Central memory CD4-positive, alpha-beta T cell (primary cell): ENCODE measurements at regions not wholly inside any gene's neighbourhood (a gene's known extent, or its start where the extent isn't known, plus 50 kb on each side); places are given as distances from the start of the nearest gene placed in this dataset.
"Not testable (repeated sequence)": the region's sequence is repeated elsewhere in the genome, so short reads cannot be mapped to it uniquely, and the experiment has no call there.

Experiments used
- DNase-seq: peaks from one replicate; pipeline ENCODE4 v3.0.0; 2022

- DNase-seq = no peak
Measured at GRCh38 chr5:120093178-120093577, 370.9 kb upstream of the PRR16 start.

- no peak for DNase-seq
Measured at GRCh38 chr5:120096413-120096812, 367.7 kb upstream of the PRR16 start.

- DNase-seq = no peak
Measured at GRCh38 chr5:120098426-120098825, 365.7 kb upstream of the PRR16 start.

- no peak for DNase-seq
Measured at GRCh38 chr5:120098902-120099535, 365.1 kb upstream of the PRR16 start.

GRCh38 chr5:120101771-120102170, 362.3 kb upstream of the PRR16 start:
- DNase-seq = no peak

GRCh38 chr5:120103495-120103894, 360.6 kb upstream of the PRR16 start:
- no peak for DNase-seq

- DNase-seq = no peak
Measured at GRCh38 chr5:120106912-120107525, 357.1 kb upstream of the PRR16 start.

GRCh38 chr5:120108586-120109248, 355.4 kb upstream of the PRR16 start:
- no peak for DNase-seq

- DNase-seq = no peak
Measured at GRCh38 chr5:120122703-120123102, 341.4 kb upstream of the PRR16 start.

- DNase-seq = no peak
Measured at GRCh38 chr5:120124031-120124430, 340.1 kb upstream of the PRR16 start.

GRCh38 chr5:120124961-120125360, 339.1 kb upstream of the PRR16 start:
- DNase-seq = no peak

- DNase-seq = not testable (repeated sequence)
Measured at GRCh38 chr5:120132347-120132746, 331.8 kb upstream of the PRR16 start.

- no peak for DNase-seq
Measured at GRCh38 chr5:120134944-120135343, 329.2 kb upstream of the PRR16 start.

- no peak for DNase-seq
Measured at GRCh38 chr5:120137582-120137981, 326.5 kb upstream of the PRR16 start.

GRCh38 chr5:120139039-120139438, 325.1 kb upstream of the PRR16 start:
- DNase-seq = no peak

GRCh38 chr5:120140501-120140900, 323.6 kb upstream of the PRR16 start:
- no peak for DNase-seq

GRCh38 chr5:120141076-120141475, 323.0 kb upstream of the PRR16 start:
- DNase-seq = no peak

- no peak for DNase-seq
Measured at GRCh38 chr5:120146787-120147186, 317.3 kb upstream of the PRR16 start.

GRCh38 chr5:120147911-120148310, 316.2 kb upstream of the PRR16 start:
- not testable (repeated sequence) for DNase-seq

- no peak for DNase-seq
Measured at GRCh38 chr5:120150770-120151169, 313.3 kb upstream of the PRR16 start.

- DNase-seq = no peak
Measured at GRCh38 chr5:120151181-120151580, 312.9 kb upstream of the PRR16 start.

GRCh38 chr5:120151825-120152224, 312.3 kb upstream of the PRR16 start:
- no peak for DNase-seq

- DNase-seq = no peak
Measured at GRCh38 chr5:120152472-120152871, 311.6 kb upstream of the PRR16 start.

- no peak for DNase-seq
Measured at GRCh38 chr5:120152931-120153330, 311.2 kb upstream of the PRR16 start.
